HG02623 (cell line): ENCODE measurements at regions not wholly inside any gene's neighbourhood (a gene's known extent, or its start where the extent isn't known, plus 50 kb on each side); places are given as distances from the start of the nearest gene placed in this dataset.

ENCODE experiments used
- ATAC-seq: cut with Tn5 transposase; IDR thresholded peaks from one replicate; pipeline ENCODE4 v1.9.1; 2021; ENCODE audit warnings: moderate library complexity; ENCODE audit not compliant: unreplicated experiment

GRCh38 chr12:25301798-25302197 is 51.1 kb upstream of the KRAS start:
- ATAC-seq, result no peak
